NB4 (cell line): ENCODE measurements at regions not wholly inside any gene's neighbourhood (a gene's known extent, or its start where the extent isn't known, plus 50 kb on each side); places are given as distances from the start of the nearest gene placed in this dataset.
"Not testable (repeated sequence)": the region's sequence is repeated elsewhere in the genome, so short reads cannot be mapped to it uniquely, and the experiment has no call there.

Experiments used
- DNase-seq: peaks from one replicate; pipeline ENCODE4 v3.0.0; 2010; ENCODE audit warnings: low read depth
- H3K4me3 ChIP-seq: one replicate; pipeline ENCODE4 v1.5.1; 2011; ENCODE audit warnings: mild to moderate bottlenecking, low read depth, low read length, moderate library complexity
- MYC ChIP-seq: IDR thresholded peaks from 2 replicates; pipeline ENCODE4 v1.6.1; 2011; ENCODE audit warnings: low read depth, low read length
- POLR2A ChIP-seq: IDR thresholded peaks from 2 replicates; pipeline ENCODE4 v1.6.1; 2011; ENCODE audit warnings: mild to moderate bottlenecking; ENCODE audit not compliant: insufficient read length; ENCODE audit errors: extremely low read depth
- TF ChIP-seq, protein P1 (sequence below): IDR thresholded peaks from one replicate; pipeline ENCODE4 v1.5.1; 2012; ENCODE audit warnings: low read depth, low read length
- TF ChIP-seq, protein P2 (sequence below): IDR thresholded peaks from 2 replicates; pipeline ENCODE4 v1.6.1; 2011; ENCODE audit warnings: low read depth, low read length

DNA sequence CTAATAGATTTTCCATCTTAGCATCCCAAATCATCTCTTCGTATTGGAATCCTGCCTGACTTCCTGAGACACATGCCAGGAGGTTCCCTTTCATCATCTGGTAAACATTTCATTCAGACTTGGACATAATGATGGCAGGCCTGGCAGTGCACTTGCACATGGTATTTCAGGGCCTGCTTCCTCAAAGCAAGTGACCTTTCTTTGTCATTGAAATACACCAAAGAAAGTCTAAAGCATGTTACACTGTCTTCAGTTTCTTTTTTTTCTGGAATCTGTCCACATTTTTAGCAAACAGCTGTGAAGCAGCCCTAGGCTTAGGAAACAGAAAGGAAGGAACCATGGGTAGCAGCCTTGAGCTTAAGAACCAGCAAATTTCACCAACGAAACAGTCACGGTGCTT lies 205.9 kb upstream of the VCX start:
- DNase-seq = no peak
- TF ChIP-seq MYC (no peak), POLR2A (no peak)
- TF ChIP-seq, protein P1, sequence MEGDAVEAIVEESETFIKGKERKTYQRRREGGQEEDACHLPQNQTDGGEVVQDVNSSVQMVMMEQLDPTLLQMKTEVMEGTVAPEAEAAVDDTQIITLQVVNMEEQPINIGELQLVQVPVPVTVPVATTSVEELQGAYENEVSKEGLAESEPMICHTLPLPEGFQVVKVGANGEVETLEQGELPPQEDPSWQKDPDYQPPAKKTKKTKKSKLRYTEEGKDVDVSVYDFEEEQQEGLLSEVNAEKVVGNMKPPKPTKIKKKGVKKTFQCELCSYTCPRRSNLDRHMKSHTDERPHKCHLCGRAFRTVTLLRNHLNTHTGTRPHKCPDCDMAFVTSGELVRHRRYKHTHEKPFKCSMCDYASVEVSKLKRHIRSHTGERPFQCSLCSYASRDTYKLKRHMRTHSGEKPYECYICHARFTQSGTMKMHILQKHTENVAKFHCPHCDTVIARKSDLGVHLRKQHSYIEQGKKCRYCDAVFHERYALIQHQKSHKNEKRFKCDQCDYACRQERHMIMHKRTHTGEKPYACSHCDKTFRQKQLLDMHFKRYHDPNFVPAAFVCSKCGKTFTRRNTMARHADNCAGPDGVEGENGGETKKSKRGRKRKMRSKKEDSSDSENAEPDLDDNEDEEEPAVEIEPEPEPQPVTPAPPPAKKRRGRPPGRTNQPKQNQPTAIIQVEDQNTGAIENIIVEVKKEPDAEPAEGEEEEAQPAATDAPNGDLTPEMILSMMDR = no peak
- TF ChIP-seq, protein P2, sequence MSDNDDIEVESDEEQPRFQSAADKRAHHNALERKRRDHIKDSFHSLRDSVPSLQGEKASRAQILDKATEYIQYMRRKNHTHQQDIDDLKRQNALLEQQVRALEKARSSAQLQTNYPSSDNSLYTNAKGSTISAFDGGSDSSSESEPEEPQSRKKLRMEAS = no peak
- no peak overlapping the region for H3K4me3 ChIP-seq

DNA sequence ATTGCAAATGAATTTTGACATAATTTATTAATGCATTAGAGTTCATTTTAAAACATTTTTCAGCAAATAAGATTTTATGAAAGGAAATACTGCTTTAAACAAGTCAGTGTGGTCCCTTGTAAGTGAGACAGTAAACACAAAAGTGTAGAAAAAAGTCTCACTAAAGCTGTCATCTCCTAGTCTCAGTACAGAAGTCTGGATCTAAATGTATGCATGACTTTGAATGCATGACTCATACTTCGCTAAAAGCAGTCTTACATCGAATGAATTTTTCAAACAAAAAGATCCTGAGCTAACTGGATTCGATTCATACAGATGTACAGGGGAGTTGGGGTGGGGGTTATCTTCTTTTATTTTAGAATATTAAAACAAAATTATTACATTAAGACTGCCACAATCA lies 207.4 kb upstream of the VCX start:
- DNase-seq = no peak
- TF ChIP-seq, protein P2 = no peak
- TF ChIP-seq POLR2A = no peak
- no peak for TF ChIP-seq MYC
- TF ChIP-seq, protein P1 = no peak
- no peak overlapping the region for H3K4me3 ChIP-seq

DNA sequence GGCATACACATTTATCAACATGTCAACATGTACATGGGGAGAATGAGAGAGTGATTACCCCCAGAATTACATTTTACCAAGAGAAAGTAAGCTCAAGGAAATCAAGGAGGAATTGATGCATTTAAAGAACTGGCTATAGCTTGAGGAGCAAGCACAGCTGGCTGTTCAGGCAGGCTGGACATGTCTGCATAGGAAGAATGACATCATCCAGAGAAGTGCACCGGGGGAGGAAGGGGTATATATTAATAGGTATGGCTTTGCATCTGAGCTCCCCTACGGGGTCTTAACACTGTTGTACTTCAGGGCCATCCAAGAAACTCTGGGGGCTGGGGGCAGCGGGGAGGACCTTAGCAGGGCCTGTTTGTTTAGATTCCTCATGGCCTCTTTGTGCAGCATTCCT lies 222.4 kb upstream of the VCX start:
- H3K4me3 ChIP-seq = no peak overlapping the region
- TF ChIP-seq, protein P2 = no peak
- TF ChIP-seq MYC (no peak), POLR2A (no peak)
- TF ChIP-seq, protein P1 = no peak
- no peak for DNase-seq

DNA sequence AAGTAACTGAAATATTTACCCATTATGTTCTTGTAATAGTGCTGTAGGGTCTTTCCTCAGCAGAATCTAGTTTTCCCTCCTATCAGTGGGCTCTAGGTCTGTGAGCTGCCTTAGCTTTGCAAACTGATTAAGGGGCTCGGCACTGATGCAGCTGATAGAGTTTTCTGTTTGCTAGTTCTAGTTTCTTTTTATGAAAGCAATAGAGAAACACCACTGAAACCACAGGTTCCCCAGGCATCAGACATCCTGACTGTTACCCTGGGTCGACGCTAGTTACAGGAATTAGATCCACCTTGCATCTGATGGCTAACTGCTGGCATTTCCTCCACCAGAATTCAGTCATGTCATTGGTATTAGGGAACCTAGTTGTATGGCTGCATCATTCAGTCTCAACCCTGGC lies 225.0 kb upstream of the VCX start:
- no peak for TF ChIP-seq MYC
- H3K4me3 ChIP-seq = no peak overlapping the region
- DNase-seq = no peak

DNA sequence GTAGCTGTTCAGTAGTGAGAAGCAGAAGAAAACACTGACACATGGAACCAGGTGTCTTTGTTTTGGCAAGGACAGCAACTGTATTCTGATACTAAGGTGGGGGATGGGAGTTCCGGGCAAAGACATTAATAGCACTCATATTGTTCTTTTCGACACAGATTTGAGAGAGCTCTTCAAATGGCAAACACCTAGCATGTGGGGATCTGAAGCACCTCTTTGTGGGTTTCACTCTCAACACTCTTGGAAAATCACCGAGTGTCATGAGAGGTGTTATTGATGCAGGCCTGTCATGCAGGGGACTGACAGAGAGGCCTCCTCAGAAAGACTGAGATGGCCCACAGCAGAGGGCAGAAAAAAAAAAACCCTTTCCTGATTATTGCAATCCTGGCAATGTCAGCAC lies 228.4 kb upstream of the VCX start:
- H3K4me3 ChIP-seq = no peak overlapping the region
- TF ChIP-seq, protein P1 = no peak
- TF ChIP-seq POLR2A (no peak), MYC (no peak)
- TF ChIP-seq, protein P2 = no peak
- DNase-seq = no peak

DNA sequence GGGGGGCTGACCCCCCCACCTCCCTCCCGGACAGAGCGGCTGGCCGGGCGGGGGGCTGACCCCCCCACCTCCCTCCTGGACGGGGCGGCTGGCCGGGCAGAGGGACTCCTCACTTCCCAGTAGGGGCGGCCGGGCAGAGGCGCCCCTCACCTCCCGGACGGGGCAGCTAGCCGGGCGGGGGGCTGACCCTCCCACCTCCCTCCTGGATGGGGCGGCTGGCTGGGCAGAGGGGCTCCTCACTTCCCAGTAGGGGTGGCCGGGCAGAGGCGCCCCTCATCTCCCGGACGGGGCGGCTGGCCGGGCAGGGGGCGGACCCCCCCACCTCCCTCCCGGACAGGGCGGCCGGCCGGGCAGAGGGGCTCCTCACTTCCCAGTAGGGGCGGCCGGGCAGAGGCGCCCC lies 234.3 kb upstream of the VCX start:
- DNase-seq, H3K4me3 ChIP-seq: not testable (repeated sequence)

DNA sequence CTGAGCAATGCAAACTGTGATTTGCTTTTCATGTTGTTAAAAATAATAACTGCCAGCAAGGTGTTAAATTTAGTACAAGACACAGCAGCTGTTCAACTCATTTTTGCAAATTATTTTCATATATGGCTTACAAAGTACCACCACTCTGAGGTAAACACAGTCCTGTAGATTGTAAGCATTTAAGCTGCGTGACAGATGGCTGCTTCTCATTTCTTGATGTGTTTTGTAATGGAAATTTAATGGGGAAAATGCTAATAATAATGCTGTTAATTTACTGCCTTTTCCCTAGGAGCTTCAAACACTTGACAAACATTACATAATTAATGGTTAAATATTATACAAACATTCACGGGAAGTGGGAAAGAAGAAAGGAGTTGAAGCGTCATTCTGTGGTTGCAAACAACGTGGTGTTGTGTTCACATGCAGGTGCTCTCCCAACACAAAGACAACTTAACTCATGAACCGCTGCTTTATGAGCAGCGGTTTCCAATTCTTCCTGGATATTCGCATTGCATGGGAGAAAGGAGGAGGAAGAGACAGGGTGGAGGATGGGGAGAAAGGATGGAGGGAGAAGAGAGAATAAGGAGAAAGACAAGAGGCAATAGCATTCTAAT lies 236.8 kb upstream of the VCX start:
- DNase-seq = no peak
- H3K4me3 ChIP-seq = no peak overlapping the region
- TF ChIP-seq, protein P2 = no peak
- TF ChIP-seq, protein P1 = no peak
- TF ChIP-seq MYC (no peak), POLR2A (no peak)
